GM19025 (cell line): ENCODE measurements at regions not wholly inside any gene's neighbourhood (a gene's known extent, or its start where the extent isn't known, plus 50 kb on each side); places are given as distances from the start of the nearest gene placed in this dataset.

ENCODE experiments used
- ATAC-seq: cut with Tn5 transposase; IDR thresholded peaks from one replicate; pipeline ENCODE4 v1.9.1; 2021; ENCODE audit warnings: mild to moderate bottlenecking, low read depth, moderate library complexity; ENCODE audit not compliant: unreplicated experiment

DNA sequence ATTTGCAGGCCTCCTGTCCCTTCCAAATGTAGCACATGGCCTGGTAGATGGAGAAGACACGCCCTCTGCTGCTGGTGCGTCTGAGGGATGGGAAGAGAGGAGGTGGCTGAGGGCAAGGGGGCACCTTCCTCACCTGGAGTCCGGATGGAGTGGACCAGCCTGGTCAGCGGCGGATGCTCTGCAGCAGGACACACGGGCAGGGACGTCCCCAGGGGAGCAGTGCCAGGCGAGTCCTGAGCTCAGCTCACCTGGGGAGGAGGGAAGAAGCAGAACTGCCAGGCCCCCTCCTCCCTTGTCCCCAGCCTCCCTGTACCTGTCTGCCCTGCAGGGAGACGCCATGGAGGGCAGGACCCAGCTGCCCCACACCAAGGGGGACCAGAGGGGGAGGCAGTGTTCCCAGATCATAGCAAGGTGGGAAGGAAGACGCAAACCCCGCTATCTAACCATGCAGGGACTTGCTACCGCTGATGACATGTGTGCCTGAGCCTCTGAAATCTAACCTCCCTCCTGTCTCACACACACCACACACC is 1495.9 kb downstream of the BRD1 start:
- ATAC-seq, result no peak

DNA sequence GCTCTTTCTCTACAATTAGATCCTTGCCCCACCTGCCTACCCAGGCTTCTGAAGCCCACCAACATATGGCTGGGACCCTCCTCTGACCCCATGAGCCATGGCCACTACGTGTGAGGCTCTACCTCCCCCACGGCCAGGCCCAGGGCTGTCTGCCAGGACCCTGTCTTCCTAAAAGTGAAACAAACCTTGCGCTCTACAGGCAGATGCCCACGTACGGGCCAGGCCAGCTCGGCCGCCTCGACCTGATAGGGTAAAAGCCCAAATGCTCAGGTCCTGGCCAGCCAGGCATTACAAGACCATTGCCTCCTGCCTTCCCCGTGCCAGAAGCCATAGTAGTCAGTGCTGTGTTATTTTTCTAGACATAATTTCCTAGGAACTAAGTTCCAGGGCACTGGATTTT is 1496.4 kb downstream of the BRD1 start:
- ATAC-seq, result no peak

GRCh38 chr22:48327721-48328120 is 1500.0 kb downstream of the BRD1 start:
- no peak for ATAC-seq

DNA sequence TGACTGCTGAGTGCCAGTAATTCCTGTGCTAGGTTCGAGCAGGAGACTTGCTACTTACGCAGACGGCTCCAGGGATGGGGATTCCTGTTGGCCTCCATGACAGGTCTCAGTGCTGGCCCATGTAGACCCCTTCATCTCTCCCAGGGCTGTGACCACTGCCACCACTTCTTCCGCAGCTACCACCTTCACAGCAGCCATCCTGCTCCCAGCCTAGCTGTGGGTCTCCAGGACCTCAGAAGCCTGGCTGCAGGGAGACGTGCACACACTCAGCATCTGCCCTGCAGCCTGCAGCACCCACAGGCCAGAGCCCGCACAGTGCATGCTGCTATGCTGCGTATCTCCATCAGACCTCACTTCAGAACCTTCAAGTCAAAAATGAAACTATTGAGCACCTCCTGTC is 1503.9 kb downstream of the BRD1 start:
- no peak for ATAC-seq

DNA sequence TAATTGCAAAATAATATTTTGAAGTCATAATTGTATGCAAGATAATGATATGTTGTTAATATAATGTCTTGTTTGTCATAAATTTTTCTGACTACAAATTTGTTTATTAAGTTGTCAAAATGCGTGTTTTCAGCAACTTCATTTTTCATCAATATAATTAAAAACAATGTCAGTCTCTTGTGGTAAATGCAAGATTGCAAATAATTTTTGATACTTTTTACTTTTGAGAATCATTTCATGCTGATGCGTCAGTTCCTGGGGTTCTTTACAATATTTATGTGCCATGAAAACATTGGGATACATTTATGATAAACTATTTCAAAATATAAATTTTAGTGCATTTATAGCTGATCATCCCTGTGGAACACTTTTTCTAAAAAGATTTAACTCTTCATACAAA is 1504.8 kb downstream of the BRD1 start:
- ATAC-seq, result no peak

DNA sequence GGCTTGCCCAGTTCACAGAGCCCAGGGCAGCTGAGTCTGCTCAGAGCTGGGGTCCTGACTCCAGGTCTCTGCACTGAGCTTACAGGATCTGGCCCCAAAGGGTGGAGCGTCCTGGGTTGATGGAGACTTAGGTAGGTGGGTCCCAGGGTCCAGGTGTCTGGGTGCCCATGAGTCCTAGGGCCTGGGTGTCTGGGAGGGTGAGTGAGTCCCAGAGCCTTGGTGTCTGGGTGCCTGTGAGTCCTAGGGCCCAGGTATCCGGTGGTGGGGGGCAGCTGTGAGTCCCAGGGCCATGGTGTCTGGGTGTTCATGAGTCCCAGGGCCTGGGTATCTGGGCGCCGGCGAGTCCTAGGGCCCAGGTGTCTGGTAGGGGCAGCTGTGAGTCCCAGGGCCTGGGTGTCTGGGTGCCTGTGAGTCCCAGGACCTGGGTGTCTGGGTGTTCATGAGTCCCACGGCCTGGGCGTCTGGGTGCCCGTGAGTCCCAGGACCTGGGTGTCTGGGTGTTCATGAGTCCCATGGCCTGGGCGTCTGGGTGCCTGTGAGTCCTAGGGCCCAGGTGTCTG is 1505.6 kb downstream of the BRD1 start:
- ATAC-seq, result no peak

DNA sequence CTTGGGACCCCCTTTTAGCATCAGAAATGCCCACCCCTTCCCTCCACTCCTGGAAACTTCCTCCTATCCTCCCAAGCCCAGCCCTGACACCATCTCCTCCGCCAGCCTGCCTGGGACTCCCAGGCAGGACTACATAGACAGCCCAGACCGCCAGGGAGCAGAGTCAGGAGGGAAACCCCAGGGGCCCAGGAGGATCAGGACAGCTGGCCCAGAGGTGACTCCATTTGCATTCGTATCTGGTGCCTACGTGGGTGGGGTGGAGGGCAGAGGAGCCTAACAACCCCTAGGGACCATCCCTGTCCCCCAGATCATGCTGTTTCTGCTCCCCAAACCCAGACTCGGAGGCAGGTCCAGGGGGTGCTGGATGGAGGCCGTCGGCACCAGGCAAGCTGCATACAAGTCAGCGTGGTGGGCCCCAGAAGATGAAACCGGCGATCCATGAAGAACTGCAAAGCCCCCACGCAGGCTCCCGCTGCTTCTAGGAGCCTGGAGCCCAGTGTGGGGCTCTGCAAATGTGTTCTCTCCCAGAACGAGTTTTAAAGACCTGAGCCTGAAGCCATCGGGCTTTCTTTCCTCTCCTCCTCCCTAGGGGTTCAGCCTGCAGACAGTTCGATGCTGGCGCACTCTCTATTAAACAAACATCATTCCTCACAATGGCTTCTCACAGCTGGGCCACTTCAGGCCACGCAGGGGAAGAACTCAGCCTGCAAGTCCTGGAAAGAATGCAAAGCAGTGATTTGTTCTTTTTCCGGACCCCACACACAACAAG is 1506.8 kb downstream of the BRD1 start:
- no peak for ATAC-seq

- no peak for ATAC-seq
Observed at GRCh38 chr22:48320048-48320682, 1507.5 kb downstream of the BRD1 start.

GRCh38 chr22:48319321-48320047 is 1508.2 kb downstream of the BRD1 start:
- no peak for ATAC-seq

DNA sequence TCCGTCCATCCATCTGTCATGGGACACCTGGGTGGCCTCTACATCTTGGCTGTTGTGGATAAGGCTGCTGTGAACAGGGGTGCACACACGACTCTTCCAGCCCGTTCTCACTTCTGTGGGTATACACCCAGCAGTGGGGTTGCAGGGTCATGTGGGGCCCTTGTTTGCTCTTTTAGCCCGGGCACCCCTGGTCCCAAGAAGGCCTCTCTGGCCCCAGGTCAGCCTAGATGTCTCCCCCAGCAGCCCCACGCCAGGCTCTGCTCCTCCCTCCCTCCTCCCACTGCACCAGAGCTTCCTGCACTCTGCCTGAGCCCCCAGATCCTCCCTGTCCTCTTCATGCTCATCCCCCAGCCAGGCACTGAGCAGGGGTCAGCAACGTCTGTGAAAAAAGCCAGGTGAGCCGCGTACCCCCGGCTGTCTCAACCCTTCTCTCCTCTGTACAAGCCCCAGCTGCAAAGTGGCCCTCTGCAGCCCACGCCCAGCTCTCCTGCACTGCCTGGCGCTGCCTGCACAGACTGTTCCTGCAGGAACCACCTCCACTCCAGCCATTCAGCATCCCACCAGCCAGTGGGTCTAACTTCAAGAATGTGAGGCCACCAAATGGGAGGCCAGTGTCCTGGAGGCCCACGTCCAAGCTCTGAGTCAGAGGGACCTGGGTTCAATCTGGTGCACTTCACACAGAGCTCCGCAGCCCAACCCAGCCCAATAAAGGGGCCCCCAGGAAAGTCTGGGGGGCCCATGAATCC is 1508.9 kb downstream of the BRD1 start:
- no peak for ATAC-seq

- ATAC-seq, result no peak
Observed at GRCh38 chr22:48318173-48318572, 1509.5 kb downstream of the BRD1 start.

GRCh38 chr22:48316257-48317250 is 1511.1 kb downstream of the BRD1 start:
- ATAC-seq, result no peak

DNA sequence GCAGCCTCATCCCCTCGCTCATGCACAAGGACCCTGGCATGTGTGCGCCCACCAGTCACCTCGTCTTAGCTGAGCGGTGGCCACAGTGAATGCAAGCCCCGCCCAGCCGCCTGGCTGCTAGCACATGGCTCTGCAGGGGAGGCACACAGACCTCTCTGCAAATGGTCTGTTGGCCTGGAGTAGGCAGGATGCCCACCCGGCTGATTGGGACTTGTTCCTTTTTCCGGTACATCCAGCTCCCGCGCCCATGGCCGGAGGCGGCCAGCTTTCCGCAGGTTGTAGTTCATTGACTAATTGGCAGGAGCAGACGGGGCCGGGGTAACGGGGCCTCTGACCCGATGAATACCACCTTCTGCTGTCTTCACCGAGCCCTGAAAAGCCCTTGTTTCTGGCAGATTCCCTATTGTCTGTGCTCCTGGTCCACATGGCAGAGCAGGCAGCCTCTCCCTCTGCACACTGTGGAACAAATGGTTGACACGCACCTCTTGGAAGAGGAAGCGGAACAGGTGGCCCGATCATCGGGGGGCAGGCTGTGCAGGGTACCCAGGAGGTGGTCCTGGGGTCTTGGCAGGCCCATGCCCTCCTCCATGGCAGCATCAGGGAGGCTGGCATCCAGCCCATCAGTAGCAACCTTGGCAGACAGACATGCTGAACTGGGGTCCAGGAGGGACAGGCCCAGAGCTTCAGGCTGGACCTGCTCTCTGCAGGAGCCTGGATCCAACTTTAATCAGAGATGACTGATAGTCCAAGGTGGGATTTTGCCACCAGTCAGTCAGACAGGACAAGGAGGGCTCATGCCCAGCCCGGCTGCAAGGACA is 1512.0 kb downstream of the BRD1 start:
- ATAC-seq, result no peak

DNA sequence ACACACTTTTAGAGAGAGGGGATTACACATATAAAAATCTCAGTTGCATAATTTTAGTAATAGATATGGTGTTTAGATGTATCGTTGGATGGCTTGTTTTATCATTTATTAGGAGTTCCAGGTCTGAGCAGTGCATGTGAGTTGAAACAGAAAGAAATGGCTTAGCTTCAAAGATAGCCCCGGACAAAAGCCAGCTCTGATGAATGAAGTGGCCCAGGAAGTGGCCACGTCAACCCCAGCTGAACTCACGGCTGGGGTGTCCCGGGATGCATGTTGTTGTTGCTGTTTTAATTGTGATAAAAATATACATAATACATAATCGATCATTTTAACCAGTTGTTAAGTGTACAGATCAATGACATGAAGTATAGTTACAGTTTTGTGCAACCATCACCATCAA is 1513.6 kb downstream of the BRD1 start:
- ATAC-seq, result no peak

DNA sequence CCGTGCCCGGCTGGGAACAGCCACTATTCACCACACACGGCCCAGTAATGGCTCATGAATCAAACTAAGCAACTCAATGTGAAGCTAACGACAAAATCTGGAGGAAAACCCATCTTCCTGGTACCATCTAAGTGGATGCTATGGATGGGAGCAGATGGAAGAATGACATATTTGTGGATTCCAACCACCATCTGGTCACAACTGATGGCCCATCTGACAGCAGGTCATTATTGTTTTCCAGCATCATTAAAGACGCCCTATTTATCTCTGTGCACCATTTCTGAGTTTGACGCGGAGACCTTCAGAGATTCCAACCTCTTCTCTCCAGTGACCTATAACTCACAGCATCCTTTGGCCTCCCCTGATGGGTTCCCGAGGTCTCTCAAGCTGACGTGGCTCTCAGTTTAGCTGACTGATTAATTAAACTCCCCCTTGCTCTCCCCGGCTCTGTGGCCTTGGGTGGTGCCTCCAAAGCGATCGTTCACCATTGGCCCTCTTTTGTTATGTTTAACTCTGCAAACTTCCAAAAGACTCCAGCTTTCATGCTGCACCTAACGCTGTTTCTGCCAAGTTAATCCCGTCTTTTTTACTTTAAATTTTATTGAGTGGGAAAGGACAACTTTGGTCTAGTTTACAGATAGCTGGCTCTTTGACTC is 1514.4 kb downstream of the BRD1 start:
- ATAC-seq, result no peak

GRCh38 chr22:48310740-48311139 is 1516.9 kb downstream of the BRD1 start:
- ATAC-seq, result no peak

DNA sequence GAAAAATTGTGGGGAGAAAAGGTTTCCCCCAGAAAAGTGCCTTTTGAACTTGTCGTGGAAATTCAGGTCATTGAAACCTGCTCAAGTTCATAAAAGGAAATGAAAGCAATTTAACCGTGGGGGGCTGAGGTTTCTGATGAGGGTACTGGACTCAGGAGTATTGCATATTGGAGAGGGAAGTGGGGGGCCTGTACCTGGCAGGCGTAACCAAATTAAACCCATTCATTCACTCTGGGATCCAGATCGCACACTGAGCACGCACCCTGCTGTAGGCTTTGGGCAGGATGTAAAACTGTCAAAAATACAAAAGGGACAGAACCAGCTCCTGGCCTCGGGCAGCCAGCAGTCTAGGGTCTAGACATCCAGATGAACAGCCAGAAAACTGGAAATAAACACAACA is 1517.4 kb downstream of the BRD1 start:
- ATAC-seq, result no peak

DNA sequence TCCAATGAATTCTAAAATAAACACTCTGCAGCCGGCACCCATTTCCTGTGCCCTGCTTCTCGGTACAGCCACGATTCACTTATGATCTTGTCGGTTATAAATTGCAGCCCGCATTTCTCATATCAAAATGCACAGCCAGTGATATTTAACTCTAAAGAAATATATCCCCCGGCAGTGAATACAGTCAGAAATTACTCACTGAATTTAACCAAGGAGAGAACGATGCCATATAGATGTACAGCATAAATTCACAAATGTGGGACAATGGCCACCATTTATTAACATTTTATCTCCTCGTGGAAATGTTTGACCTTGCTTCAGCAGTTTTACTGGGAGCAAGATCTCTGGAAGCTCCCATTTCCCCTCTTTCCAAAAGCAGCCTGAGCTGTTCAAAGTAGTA is 1517.8 kb downstream of the BRD1 start:
- ATAC-seq, result no peak
